Vagina (tissue), 2 donors: ENCODE measurements at regions not wholly inside any gene's neighbourhood (a gene's known extent, or its start where the extent isn't known, plus 50 kb on each side); places are given as distances from the start of the nearest gene placed in this dataset.

Source experiments
- DNase-seq, 2 donors: peaks; one replicate each; pipeline ENCODE4 v3.0.0-alpha.2; 2017; ENCODE audit errors: extremely low spot score in 2 of 2
- H3K27ac ChIP-seq: fragments of 200-600 bp; sonication (generic); one replicate; pipeline ENCODE4 v1.5.1; 2019
- H3K27me3 ChIP-seq: fragments of 200-600 bp; sonication (generic); one replicate; pipeline ENCODE4 v1.5.1; 2019
- H3K36me3 ChIP-seq, 2 donors: fragments of 200-600 bp; sonication (generic); one replicate each; pipeline ENCODE4 v1.5.1; 2017 to 2019
- H3K4me1 ChIP-seq: fragments of 200-600 bp; sonication (generic); one replicate; pipeline ENCODE4 v1.5.1; 2019
- H3K4me3 ChIP-seq, 2 donors: fragments of 200-600 bp; sonication (generic); 1 replicate in 1 of 2; 2 replicates in 1 of 2; pipeline ENCODE4 v1.5.1; 2016 to 2019
- H3K9me3 ChIP-seq: fragments of 200-600 bp; sonication (generic); one replicate; pipeline ENCODE4 v1.5.1; 2019
- POLR2A ChIP-seq, 2 donors: fragments of 450-650 bp; IDR thresholded peaks; one replicate each; pipeline ENCODE4 v1.6.1; 2017; ENCODE audit warnings: antibody characterized with exemption in 2 of 2, mild to moderate bottlenecking in 2 of 2, moderate library complexity in 2 of 2
- POLR2AphosphoS5 ChIP-seq, 2 donors: sonication (generic); formaldehyde crosslinking; IDR thresholded peaks; one replicate each; pipeline ENCODE4 v1.9.0; 2017; ENCODE audit warnings: antibody characterized with exemption in 2 of 2, mild to moderate bottlenecking in 2 of 2, low read depth in 1 of 2; ENCODE audit not compliant: insufficient read depth in 1 of 2
- intact Hi-C: fragments of 100-400 bp; cut with DNase I; formaldehyde crosslinking; loops from one replicate; pipeline ENCODE4 v1.15.1; 2023
- TF ChIP-seq, protein P1 (sequence below), 3 experiments: fragments of 450-650 bp in 2 of 3; fragments of 200-600 bp in 1 of 3; sonication (generic) in 1 of 3; IDR thresholded peaks; one replicate each; pipeline ENCODE4 v1.5.1; 2017 to 2019; ENCODE audit warnings: antibody characterized with exemption in 3 of 3, mild to moderate bottlenecking in 2 of 3, moderate library complexity in 2 of 3

DNA sequence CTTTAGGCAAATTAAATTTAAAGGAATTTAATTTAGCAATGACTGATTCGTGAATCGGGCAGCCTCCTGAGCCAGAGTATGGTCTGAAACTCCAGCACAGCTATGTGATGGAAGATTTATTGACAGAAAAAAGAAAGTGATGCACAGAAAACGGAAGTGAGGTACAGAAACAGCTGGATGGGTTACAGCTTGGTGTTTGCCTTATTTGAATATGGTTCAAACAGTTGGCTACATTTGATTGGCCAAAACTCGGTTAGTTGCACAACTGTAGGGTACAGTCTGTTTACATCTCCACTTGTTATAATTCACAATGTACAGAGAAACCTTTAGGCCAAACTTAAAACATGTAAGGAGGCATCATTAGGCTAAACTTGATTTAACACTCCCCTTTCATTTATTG lies 1716.1 kb upstream of the C9orf72 start:
- intact Hi-C loops: no loop called here
- no peaks in the 10 kb centered on the region for H3K27me3 ChIP-seq
- H3K9me3 ChIP-seq: no peaks in the 10 kb centered on the region
- TF ChIP-seq, protein P1, sequence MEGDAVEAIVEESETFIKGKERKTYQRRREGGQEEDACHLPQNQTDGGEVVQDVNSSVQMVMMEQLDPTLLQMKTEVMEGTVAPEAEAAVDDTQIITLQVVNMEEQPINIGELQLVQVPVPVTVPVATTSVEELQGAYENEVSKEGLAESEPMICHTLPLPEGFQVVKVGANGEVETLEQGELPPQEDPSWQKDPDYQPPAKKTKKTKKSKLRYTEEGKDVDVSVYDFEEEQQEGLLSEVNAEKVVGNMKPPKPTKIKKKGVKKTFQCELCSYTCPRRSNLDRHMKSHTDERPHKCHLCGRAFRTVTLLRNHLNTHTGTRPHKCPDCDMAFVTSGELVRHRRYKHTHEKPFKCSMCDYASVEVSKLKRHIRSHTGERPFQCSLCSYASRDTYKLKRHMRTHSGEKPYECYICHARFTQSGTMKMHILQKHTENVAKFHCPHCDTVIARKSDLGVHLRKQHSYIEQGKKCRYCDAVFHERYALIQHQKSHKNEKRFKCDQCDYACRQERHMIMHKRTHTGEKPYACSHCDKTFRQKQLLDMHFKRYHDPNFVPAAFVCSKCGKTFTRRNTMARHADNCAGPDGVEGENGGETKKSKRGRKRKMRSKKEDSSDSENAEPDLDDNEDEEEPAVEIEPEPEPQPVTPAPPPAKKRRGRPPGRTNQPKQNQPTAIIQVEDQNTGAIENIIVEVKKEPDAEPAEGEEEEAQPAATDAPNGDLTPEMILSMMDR (IDR thresholded peaks at IDR 0.05): no peak
- H3K4me3 ChIP-seq: no peak overlapping the region
- no peak for DNase-seq
- H3K4me1 ChIP-seq: no peaks in the 10 kb centered on the region
- no peaks in the 10 kb centered on the region for H3K36me3 ChIP-seq
- no peak overlapping the region for H3K27ac ChIP-seq

DNA sequence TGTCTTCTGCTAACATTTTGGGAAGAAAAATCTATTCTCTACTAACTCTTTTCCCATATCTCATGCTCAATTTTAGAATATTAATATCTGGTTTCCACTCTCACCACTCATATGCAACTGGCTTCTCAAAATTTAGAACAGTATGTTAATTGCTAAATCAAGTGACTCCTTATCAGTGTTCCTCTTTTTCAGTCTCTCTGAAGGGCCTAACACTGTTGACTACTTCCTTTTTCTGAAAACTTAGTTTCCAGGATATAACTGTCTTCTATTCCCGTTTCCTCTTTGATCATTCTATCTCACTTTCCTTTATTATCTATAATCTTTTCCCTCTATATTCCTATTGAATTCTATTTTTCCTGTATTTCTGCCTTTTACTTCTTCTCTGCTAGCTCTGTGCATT lies 1717.2 kb upstream of the C9orf72 start:
- Histone ChIP-seq H3K4me3 (no peak overlapping the region), H3K27ac (no peak overlapping the region), H3K27me3 (no peaks in the 10 kb centered on the region), H3K9me3 (no peaks in the 10 kb centered on the region), H3K4me1 (no peaks in the 10 kb centered on the region), H3K36me3 (no peaks in the 10 kb centered on the region)
- DNase-seq: no peak
- intact Hi-C loops: no loop called here
- TF ChIP-seq POLR2A (IDR thresholded peaks at IDR 0.05) (no peak), POLR2AphosphoS5 (IDR thresholded peaks at IDR 0.05; ENCODE audit: insufficient read depth in 1 of 2, low read depth in 1 of 2) (no peak)
- TF ChIP-seq, protein P1 (IDR thresholded peaks at IDR 0.05): no peak

DNA sequence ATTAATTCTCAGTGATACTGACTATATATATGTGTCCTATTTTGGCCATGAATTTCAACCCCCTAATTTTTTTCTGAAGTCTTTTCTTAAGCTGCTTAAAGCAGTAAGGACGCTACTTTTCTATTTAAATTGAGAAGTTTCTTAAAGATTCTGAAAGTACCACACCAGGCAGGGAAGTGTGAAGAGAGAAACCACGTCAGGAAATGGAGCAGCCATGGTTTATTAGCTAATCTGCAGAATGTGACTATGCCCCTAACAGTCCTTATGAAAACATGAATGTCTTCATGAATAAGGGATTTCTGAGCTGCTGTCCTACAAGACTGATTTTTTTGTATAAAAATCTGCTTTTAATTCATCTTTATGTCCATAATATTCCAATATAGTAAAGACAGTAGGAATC lies 1724.3 kb upstream of the C9orf72 start:
- Histone ChIP-seq H3K36me3 (no peaks in the 10 kb centered on the region), H3K27me3 (no peaks in the 10 kb centered on the region), H3K27ac (no peak overlapping the region), H3K4me3 (no peak overlapping the region), H3K4me1 (no peaks in the 10 kb centered on the region), H3K9me3 (no peaks in the 10 kb centered on the region)
- DNase-seq: no peak
- TF ChIP-seq POLR2AphosphoS5 (IDR thresholded peaks at IDR 0.05; ENCODE audit: insufficient read depth in 1 of 2, low read depth in 1 of 2): no peak
- TF ChIP-seq, protein P1 (IDR thresholded peaks at IDR 0.05): no peak
- TF ChIP-seq POLR2A (IDR thresholded peaks at IDR 0.05): no peak
- intact Hi-C loops: no loop called here

DNA sequence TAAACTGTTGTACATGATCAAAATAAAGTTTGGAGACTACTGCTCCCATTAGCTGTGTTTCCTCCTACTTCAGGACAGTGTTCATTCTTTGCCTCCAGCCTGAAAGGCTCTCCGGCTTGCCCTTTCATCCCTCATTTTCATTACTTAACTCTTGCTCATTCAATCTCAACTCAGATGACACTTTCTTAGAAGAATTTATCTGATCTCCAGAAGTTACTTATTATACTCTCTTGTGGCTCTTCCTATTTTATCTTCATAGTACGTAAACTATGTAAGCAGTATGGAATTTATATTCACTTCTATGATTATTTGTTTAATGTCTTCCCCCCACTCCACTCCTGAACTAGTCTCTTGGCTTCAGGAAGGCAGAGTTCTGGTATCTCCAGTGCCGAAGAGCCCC lies 1737.9 kb upstream of the C9orf72 start:
- H3K27me3 ChIP-seq: no peaks in the 10 kb centered on the region
- intact Hi-C loops: no loop called here
- no peaks in the 10 kb centered on the region for H3K9me3 ChIP-seq

DNA sequence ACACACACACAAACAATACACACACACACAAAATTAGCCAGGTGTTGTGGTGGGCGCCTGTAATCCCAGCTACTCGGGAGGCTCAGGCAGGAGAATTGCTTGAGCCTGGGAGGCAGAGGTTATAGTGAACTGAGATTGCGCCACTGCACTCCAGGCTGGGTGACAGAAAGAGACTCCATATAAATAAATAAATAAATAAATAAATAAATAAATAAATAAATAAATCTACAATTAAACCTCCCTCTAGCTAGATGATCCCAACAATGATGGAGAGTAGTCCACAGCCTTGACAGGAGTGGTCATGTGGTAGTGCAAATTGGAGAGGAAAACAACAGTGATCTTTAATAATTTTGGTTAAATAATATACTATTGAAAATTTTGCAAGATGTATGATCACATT lies 1739.0 kb upstream of the C9orf72 start:
- intact Hi-C loops: no loop called here
- Histone ChIP-seq H3K4me3 (no peak overlapping the region), H3K27ac (no peak overlapping the region), H3K4me1 (no peaks in the 10 kb centered on the region), H3K9me3 (no peaks in the 10 kb centered on the region), H3K27me3 (no peaks in the 10 kb centered on the region), H3K36me3 (no peaks in the 10 kb centered on the region)
- no peak for DNase-seq
- no peak for TF ChIP-seq POLR2AphosphoS5 (IDR thresholded peaks at IDR 0.05; ENCODE audit: insufficient read depth in 1 of 2, low read depth in 1 of 2)
- TF ChIP-seq, protein P1 (IDR thresholded peaks at IDR 0.05): no peak
- no peak for TF ChIP-seq POLR2A (IDR thresholded peaks at IDR 0.05)

More for the DNA sequence above, 1737.9 kb upstream of the C9orf72 start:
- Histone ChIP-seq H3K4me1 (no peaks in the 10 kb centered on the region), H3K4me3 (no peak overlapping the region), H3K27ac (no peak overlapping the region), H3K36me3 (no peaks in the 10 kb centered on the region)
- no peak for TF ChIP-seq POLR2AphosphoS5 (IDR thresholded peaks at IDR 0.05; ENCODE audit: insufficient read depth in 1 of 2, low read depth in 1 of 2)
- no peak for DNase-seq
